Keratinocyte (primary cell): ENCODE measurements at regions not wholly inside any gene's neighbourhood (a gene's known extent, or its start where the extent isn't known, plus 50 kb on each side); places are given as distances from the start of the nearest gene placed in this dataset.

ENCODE experiments used
- EZH2 ChIP-seq: IDR thresholded peaks from one replicate; pipeline ENCODE4 v1.6.1; 2012; ENCODE audit warnings: inconsistent platforms, mild to moderate bottlenecking, low read length, moderate library complexity
- TF ChIP-seq, protein P1 (sequence below), 3 experiments: IDR thresholded peaks in 1 of 3; conservative IDR thresholded peaks in 1 of 3; optimal IDR thresholded peaks in 1 of 3; 2 replicates in 2 of 3; 3 replicates in 1 of 3; pipeline versions ENCODE3 to v1.5.1; 2011; ENCODE audit warnings: low read length in 3 of 3, mild to moderate bottlenecking in 3 of 3, moderate library complexity in 2 of 3, control low read depth in 1 of 3, inconsistent platforms in 1 of 3; ENCODE audit not compliant: insufficient read depth in 2 of 3; ENCODE audit errors: extremely low read depth in 1 of 3

DNA sequence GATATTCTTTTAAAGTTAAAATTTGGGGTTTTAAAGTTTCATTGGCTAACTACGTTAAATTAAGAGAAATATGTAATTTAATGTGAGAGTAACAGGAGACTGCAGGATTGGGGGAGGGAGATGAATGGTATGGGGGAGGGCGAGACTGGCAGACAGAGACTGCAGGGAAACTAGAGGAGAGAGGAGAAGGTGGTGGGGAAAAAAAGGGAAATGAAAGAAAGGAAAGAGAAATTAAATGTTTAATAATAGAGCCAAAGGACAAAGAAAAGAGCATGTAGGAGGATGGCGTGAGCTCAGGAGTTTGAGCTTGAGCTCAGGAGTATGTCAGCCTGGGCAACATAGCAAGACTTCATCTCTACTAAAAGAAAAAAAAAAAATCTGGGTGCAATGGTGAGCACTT, 115.9 kb downstream of the RFC3 start:
- TF ChIP-seq, protein P1, sequence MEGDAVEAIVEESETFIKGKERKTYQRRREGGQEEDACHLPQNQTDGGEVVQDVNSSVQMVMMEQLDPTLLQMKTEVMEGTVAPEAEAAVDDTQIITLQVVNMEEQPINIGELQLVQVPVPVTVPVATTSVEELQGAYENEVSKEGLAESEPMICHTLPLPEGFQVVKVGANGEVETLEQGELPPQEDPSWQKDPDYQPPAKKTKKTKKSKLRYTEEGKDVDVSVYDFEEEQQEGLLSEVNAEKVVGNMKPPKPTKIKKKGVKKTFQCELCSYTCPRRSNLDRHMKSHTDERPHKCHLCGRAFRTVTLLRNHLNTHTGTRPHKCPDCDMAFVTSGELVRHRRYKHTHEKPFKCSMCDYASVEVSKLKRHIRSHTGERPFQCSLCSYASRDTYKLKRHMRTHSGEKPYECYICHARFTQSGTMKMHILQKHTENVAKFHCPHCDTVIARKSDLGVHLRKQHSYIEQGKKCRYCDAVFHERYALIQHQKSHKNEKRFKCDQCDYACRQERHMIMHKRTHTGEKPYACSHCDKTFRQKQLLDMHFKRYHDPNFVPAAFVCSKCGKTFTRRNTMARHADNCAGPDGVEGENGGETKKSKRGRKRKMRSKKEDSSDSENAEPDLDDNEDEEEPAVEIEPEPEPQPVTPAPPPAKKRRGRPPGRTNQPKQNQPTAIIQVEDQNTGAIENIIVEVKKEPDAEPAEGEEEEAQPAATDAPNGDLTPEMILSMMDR (optimal IDR thresholded peaks at IDR 0.05 in 1 of 3, IDR thresholded peaks at IDR 0.05 in 1 of 3, conservative IDR thresholded peaks at IDR 0.05 in 1 of 3; ENCODE audit: extremely low read depth in 1 of 3, insufficient read depth in 2 of 3, low read length in 3 of 3) = no peak
- TF ChIP-seq EZH2 = no peak
